ENCODE measurements at regions not wholly inside any gene's neighbourhood (a gene's known extent, or its start where the extent isn't known, plus 50 kb on each side); places are given as distances from the start of the nearest gene placed in this dataset.
"Not testable (repeated sequence)": the region's sequence is repeated elsewhere in the genome, so short reads cannot be mapped to it uniquely, and the experiment has no call there.

DNA sequence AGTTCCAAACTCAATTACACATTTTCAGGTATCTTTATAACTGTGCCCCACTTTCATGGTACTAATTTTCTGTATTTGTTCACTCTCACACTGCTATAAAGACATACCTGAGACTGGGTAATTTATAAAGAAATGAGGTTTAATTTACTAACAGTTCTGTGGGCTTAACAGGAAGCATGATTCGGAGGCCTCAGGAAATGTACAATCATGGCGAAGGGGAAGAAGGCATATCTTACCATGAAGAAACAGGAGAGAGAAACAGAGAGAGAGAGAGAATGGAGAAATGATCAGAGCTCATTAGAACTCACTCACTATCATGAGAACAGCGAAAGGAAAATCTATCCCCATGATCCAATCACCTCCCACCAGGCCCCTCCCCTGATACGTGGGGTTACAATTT lies 874.1 kb upstream of the B3GALT2 start:
- TF ChIP-seq, protein P1, sequence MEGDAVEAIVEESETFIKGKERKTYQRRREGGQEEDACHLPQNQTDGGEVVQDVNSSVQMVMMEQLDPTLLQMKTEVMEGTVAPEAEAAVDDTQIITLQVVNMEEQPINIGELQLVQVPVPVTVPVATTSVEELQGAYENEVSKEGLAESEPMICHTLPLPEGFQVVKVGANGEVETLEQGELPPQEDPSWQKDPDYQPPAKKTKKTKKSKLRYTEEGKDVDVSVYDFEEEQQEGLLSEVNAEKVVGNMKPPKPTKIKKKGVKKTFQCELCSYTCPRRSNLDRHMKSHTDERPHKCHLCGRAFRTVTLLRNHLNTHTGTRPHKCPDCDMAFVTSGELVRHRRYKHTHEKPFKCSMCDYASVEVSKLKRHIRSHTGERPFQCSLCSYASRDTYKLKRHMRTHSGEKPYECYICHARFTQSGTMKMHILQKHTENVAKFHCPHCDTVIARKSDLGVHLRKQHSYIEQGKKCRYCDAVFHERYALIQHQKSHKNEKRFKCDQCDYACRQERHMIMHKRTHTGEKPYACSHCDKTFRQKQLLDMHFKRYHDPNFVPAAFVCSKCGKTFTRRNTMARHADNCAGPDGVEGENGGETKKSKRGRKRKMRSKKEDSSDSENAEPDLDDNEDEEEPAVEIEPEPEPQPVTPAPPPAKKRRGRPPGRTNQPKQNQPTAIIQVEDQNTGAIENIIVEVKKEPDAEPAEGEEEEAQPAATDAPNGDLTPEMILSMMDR (IDR thresholded peaks at IDR 0.05; ENCODE audit: partially characterized antibody, unreplicated experiment) = no peak
- H3K4me1 Mint-ChIP-seq (ENCODE audit: low read depth, unreplicated experiment) = no peaks in the 10 kb centered on the region
- H3K27ac Mint-ChIP-seq (ENCODE audit: unreplicated experiment) = no peak overlapping the region
- H3K4me3 Mint-ChIP-seq (ENCODE audit: unreplicated experiment) = no peak overlapping the region
- H3K27me3 Mint-ChIP-seq (ENCODE audit: unreplicated experiment) = peaks cover 2% of the 10 kb centered on the region
- DNase-seq = no peak
- peaks cover 24% of the 10 kb centered on the region for H3K36me3 Mint-ChIP-seq (ENCODE audit: unreplicated experiment)
- H3K9me3 Mint-ChIP-seq (ENCODE audit: unreplicated experiment) = no peaks in the 10 kb centered on the region

DNA sequence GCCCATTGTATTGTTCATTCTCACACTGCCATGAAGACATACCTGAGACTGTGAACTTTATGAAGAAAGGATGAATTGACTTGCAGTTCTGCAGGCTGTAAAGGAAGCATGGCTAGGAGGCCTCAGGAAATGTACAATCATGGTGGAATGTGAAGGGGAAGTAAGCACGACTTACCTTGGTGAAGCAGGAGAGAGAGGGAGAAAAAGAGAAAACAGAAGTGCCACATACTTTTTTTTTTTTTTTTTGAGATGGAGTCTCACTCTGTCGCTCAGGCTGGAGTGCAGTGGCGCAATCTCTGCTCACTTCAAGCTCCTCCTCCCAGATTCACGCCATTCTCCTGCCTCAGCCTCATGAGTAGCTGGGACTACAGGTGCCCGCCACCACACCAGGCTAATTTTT lies 871.9 kb upstream of the B3GALT2 start:
- not testable (repeated sequence) for H3K4me1 Mint-ChIP-seq (ENCODE audit: low read depth, unreplicated experiment); H3K27ac Mint-ChIP-seq (ENCODE audit: unreplicated experiment); H3K27me3 Mint-ChIP-seq (ENCODE audit: unreplicated experiment); DNase-seq; H3K4me3 Mint-ChIP-seq (ENCODE audit: unreplicated experiment); H3K9me3 Mint-ChIP-seq (ENCODE audit: unreplicated experiment)
- H3K36me3 Mint-ChIP-seq (ENCODE audit: unreplicated experiment) = peaks cover 17% of the 10 kb centered on the region

DNA sequence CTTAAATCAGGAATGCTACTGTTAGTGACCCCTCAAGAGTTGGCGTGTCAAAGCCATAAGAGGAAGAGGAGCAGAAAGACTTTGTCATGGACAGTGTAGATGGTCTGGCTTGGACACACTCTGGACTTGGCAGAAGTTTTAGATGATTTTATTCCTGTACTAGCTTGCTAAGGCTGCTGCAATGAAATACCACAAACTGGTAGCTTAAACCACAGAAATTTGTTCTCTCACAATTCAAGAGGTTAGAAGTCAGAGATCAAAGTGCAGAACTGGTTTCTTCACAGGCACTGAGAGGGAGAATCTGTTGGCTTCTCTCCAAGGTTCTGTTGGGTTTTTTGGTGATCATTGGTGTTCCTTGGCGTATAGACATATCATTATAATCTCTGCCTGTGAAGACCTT lies 869.8 kb upstream of the B3GALT2 start:
- Mint-ChIP-seq H3K27ac (ENCODE audit: unreplicated experiment) (no peak overlapping the region), H3K4me3 (ENCODE audit: unreplicated experiment) (no peak overlapping the region), H3K4me1 (ENCODE audit: low read depth, unreplicated experiment) (no peaks in the 10 kb centered on the region), H3K27me3 (ENCODE audit: unreplicated experiment) (no peaks in the 10 kb centered on the region), H3K9me3 (ENCODE audit: unreplicated experiment) (no peaks in the 10 kb centered on the region), H3K36me3 (ENCODE audit: unreplicated experiment) (peaks cover 17% of the 10 kb centered on the region)
- DNase-seq = no peak
- TF ChIP-seq, protein P1 (IDR thresholded peaks at IDR 0.05; ENCODE audit: partially characterized antibody, unreplicated experiment) = no peak

DNA sequence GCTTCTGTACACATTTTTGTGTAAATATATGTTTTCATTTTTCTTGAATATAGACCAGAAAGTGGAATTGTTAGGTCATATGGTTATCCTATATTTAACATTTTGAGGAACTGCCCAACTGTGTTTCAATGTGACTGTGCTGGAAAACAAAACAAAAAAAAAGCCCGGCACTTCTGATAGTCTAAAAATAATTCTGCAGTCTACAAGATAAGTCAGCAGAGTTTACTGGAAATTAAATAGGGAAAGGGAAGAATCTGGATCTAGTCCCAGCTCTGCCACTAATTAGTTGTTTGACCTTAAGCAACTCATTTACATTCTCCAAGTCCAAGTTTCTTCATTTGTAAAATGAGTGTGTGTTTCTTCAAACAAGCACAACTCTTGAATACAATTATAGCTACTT lies 869.1 kb upstream of the B3GALT2 start:
- no peak for DNase-seq
- no peaks in the 10 kb centered on the region for H3K27me3 Mint-ChIP-seq (ENCODE audit: unreplicated experiment)
- no peak overlapping the region for H3K4me3 Mint-ChIP-seq (ENCODE audit: unreplicated experiment)
- H3K4me1 Mint-ChIP-seq (ENCODE audit: low read depth, unreplicated experiment) = no peaks in the 10 kb centered on the region
- H3K27ac Mint-ChIP-seq (ENCODE audit: unreplicated experiment) = no peak overlapping the region
- H3K9me3 Mint-ChIP-seq (ENCODE audit: unreplicated experiment) = no peaks in the 10 kb centered on the region
- TF ChIP-seq, protein P1 (IDR thresholded peaks at IDR 0.05; ENCODE audit: partially characterized antibody, unreplicated experiment) = no peak
- H3K36me3 Mint-ChIP-seq (ENCODE audit: unreplicated experiment) = peaks cover 17% of the 10 kb centered on the region

DNA sequence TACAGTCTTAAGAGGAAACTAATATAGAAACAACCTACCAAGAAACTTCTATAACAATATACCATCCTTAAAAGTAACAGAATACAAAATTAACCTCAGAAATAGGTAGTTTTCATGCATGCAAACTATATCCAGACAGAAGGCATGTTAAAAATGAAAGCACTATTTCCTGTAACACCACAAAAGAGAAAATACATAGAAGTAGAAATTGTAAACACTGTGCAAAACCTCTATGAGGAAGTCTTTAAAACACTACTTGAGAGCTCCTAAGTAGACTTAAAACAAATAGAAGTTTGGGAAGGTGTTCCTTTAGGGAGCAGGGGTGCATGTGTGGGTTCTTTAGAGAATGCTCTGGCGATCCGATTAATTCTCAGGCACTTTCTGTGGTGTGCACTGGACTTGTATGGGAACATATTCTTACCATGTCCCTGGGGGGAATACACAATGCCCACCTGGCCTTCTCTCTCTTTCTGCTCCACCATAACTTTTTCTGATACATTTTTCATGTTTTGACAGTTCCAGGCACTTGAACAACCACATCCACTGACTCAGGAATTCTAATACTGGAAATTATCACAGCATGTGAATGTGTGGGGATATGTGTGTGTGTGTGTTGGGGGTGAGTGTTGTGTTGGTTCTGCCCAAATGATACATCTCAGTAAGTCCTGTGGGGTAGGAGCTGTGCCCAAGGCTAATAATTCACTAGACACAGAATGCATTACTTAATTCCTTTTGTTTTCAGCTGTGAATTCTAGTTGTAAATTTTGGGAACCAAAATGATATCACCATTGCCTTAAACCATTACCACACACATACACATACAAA lies 866.3 kb upstream of the B3GALT2 start:
- H3K9me3 Mint-ChIP-seq (ENCODE audit: unreplicated experiment) = peaks cover 2% of the 10 kb centered on the region
- H3K4me1 Mint-ChIP-seq (ENCODE audit: low read depth, unreplicated experiment) = no peaks in the 10 kb centered on the region
- H3K27ac Mint-ChIP-seq (ENCODE audit: unreplicated experiment) = no peak overlapping the region
- H3K27me3 Mint-ChIP-seq (ENCODE audit: unreplicated experiment) = no peaks in the 10 kb centered on the region
- TF ChIP-seq, protein P1 (IDR thresholded peaks at IDR 0.05; ENCODE audit: partially characterized antibody, unreplicated experiment) = no peak
- no peak for DNase-seq
- no peak overlapping the region for H3K4me3 Mint-ChIP-seq (ENCODE audit: unreplicated experiment)
- H3K36me3 Mint-ChIP-seq (ENCODE audit: unreplicated experiment) = no peaks in the 10 kb centered on the region
